NCI-H69 (cell line): ENCODE measurements at regions not wholly inside any gene's neighbourhood (a gene's known extent, or its start where the extent isn't known, plus 50 kb on each side); places are given as distances from the start of the nearest gene placed in this dataset.

ENCODE experiments used
- DNase-seq: peaks from one replicate; lab custom pipeline; 2025; lab: John Stamatoyannopoulos, UW

GRCh38 chr11:10641912-10642697 lies 51.5 kb downstream of the IRAG1 start:
- no peak for DNase-seq

GRCh38 chr11:10641177-10641911 lies 52.2 kb downstream of the IRAG1 start:
- no peak for DNase-seq

GRCh38 chr11:10640308-10640707 lies 53.2 kb downstream of the IRAG1 start:
- DNase-seq = no peak

- DNase-seq = no peak
Measured at GRCh38 chr11:10639350-10639749, 54.2 kb downstream of the IRAG1 start.

GRCh38 chr11:10638316-10638925 lies 55.1 kb downstream of the IRAG1 start:
- DNase-seq = no peak

- no peak for DNase-seq
Measured at GRCh38 chr11:10637731-10638151, 55.8 kb downstream of the IRAG1 start.

GRCh38 chr11:10634407-10634806 lies 59.1 kb downstream of the IRAG1 start:
- DNase-seq = no peak

GRCh38 chr11:10633261-10633660 lies 60.3 kb downstream of the IRAG1 start:
- DNase-seq = peak; percentile 73

- no peak for DNase-seq
Measured at GRCh38 chr11:10632483-10632882, 61.1 kb downstream of the IRAG1 start.

GRCh38 chr11:10631761-10632160 lies 61.8 kb downstream of the IRAG1 start:
- DNase-seq = no peak

GRCh38 chr11:10629411-10630002 lies 61.0 kb upstream of the LYVE1 start:
- no peak for DNase-seq

GRCh38 chr11:10628508-10629236 lies 60.2 kb upstream of the LYVE1 start:
- no peak for DNase-seq

- DNase-seq = no peak
Measured at GRCh38 chr11:10627816-10628215, 59.4 kb upstream of the LYVE1 start.

- DNase-seq = no peak
Measured at GRCh38 chr11:10627291-10627690, 58.8 kb upstream of the LYVE1 start.

- DNase-seq = no peak
Measured at GRCh38 chr11:10625982-10626311, 57.5 kb upstream of the LYVE1 start.

GRCh38 chr11:10625281-10625981 lies 57.0 kb upstream of the LYVE1 start:
- DNase-seq = no peak

- DNase-seq = peak; percentile 37
Measured at GRCh38 chr11:10623797-10624761, 55.6 kb upstream of the LYVE1 start.

- no peak for DNase-seq
Measured at GRCh38 chr11:10622957-10623791, 54.7 kb upstream of the LYVE1 start.

- DNase-seq = no peak
Measured at GRCh38 chr11:10622108-10622507, 53.6 kb upstream of the LYVE1 start.
